H1 (cell line): ENCODE measurements at regions not wholly inside any gene's neighbourhood (a gene's known extent, or its start where the extent isn't known, plus 50 kb on each side); places are given as distances from the start of the nearest gene placed in this dataset.

ENCODE experiments used
- EGR1 ChIP-seq: IDR thresholded peaks from 2 replicates; pipeline ENCODE4 v1.6.1; 2011; ENCODE audit warnings: low read depth, low read length, borderline replicate concordance
- EP300 ChIP-seq, 2 experiments: IDR thresholded peaks; 1 replicate in 1 of 2; 2 replicates in 1 of 2; pipeline ENCODE4 v1.6.1; 2011 to 2012; ENCODE audit warnings: low read depth in 2 of 2, low read length in 2 of 2, mild to moderate bottlenecking in 2 of 2, borderline replicate concordance in 1 of 2, inconsistent platforms in 1 of 2, moderate library complexity in 1 of 2
- GABPA ChIP-seq: IDR thresholded peaks from 2 replicates; pipeline ENCODE4 v1.6.1; 2011; ENCODE audit warnings: mild to moderate bottlenecking, low read length, moderate library complexity, borderline replicate concordance; ENCODE audit not compliant: insufficient read depth
- JUN ChIP-seq: IDR thresholded peaks from 2 replicates; pipeline ENCODE4 v1.6.1; 2011; ENCODE audit warnings: low read depth, mild to moderate bottlenecking, improper control_type of control experiment, low read length
- JUND ChIP-seq: IDR thresholded peaks from 2 replicates; pipeline ENCODE4 v1.6.1; 2011; ENCODE audit warnings: mild to moderate bottlenecking, improper control_type of control experiment, low read length
- KDM1A ChIP-seq: fragments of 200-600, 300-600 bp; sonication (generic); IDR thresholded peaks from 2 replicates; pipeline ENCODE4 v1.7.1; 2016; ENCODE audit warnings: mild to moderate bottlenecking, low read length, borderline replicate concordance
- POLR2A ChIP-seq, 2 experiments: IDR thresholded peaks; 1 replicate in 1 of 2; 2 replicates in 1 of 2; pipeline ENCODE4 v1.6.1; 2011; ENCODE audit warnings: low read depth in 2 of 2, low read length in 2 of 2, mild to moderate bottlenecking in 2 of 2; ENCODE audit errors: control extremely low read depth in 1 of 2
- RNF2 ChIP-seq: fragments of 200-900, 300-1000 bp; sonication (generic); IDR thresholded peaks from 2 replicates; pipeline ENCODE4 v1.7.1; 2016; ENCODE audit warnings: borderline replicate concordance, low read depth, mild to moderate bottlenecking, antibody characterized with exemption, low read length; ENCODE audit not compliant: poor library complexity, severe bottlenecking; ENCODE audit errors: missing control alignments
- RXRA ChIP-seq: IDR thresholded peaks from 2 replicates; pipeline ENCODE4 v1.6.1; 2011; ENCODE audit warnings: low read depth, mild to moderate bottlenecking, low read length, moderate library complexity; ENCODE audit not compliant: insufficient read depth
- SAP30 ChIP-seq: fragments of 300-600 bp; sonication (generic); IDR thresholded peaks from 2 replicates; pipeline ENCODE4 v1.7.1; 2012; ENCODE audit warnings: low read length, moderate library complexity, mild to moderate bottlenecking, inconsistent platforms; ENCODE audit not compliant: insufficient read depth, insufficient replicate concordance
- TF ChIP-seq, protein P1 (sequence below), 3 experiments: IDR thresholded peaks; 1 replicate in 2 of 3; 2 replicates in 1 of 3; pipeline versions ENCODE4 v1.5.1 to v1.6.1; 2011; ENCODE audit warnings: low read length in 3 of 3, mild to moderate bottlenecking in 3 of 3, inconsistent platforms in 2 of 3, low read depth in 1 of 3, moderate library complexity in 1 of 3; ENCODE audit not compliant: insufficient read depth in 1 of 3; ENCODE audit errors: control extremely low read depth in 1 of 3

DNA sequence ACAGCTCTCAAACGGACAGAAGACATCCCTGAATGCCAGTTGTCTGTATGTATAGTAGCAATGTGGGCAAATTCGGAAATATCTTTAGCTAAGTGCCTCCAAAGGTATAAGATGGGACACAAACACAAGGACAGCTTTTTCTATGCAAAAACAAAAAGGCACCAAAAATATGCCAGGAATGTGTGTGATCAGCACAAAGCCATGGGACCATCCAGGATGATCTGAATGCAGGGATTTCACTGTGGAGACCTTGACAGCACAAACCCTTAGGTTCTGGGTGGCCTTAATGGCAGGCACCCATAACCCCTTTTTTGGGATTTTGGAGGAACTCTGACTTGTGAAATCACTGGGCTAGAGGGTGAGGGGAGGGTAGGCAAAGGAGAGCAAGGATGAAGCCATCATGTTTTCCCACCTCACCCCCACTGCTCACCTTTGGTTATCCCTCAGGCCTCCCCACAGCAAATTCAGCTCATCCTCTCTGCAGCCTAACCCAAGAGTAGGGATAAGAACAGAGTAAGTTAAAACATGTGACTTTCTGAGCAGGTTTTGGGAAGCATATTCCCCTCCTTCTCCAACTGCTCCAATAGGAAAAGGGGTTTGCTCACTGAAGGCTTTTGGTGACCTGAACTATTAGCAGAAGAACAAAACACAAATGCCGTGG lies 154.6 kb downstream of the SNX19 start:
- TF ChIP-seq POLR2A (IDR thresholded peaks at IDR 0.05; ENCODE audit: control extremely low read depth in 1 of 2, low read depth in 2 of 2, low read length in 2 of 2) = no peak
- TF ChIP-seq, protein P1, sequence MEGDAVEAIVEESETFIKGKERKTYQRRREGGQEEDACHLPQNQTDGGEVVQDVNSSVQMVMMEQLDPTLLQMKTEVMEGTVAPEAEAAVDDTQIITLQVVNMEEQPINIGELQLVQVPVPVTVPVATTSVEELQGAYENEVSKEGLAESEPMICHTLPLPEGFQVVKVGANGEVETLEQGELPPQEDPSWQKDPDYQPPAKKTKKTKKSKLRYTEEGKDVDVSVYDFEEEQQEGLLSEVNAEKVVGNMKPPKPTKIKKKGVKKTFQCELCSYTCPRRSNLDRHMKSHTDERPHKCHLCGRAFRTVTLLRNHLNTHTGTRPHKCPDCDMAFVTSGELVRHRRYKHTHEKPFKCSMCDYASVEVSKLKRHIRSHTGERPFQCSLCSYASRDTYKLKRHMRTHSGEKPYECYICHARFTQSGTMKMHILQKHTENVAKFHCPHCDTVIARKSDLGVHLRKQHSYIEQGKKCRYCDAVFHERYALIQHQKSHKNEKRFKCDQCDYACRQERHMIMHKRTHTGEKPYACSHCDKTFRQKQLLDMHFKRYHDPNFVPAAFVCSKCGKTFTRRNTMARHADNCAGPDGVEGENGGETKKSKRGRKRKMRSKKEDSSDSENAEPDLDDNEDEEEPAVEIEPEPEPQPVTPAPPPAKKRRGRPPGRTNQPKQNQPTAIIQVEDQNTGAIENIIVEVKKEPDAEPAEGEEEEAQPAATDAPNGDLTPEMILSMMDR (IDR thresholded peaks at IDR 0.05; ENCODE audit: control extremely low read depth in 1 of 3, insufficient read depth in 1 of 3, low read depth in 1 of 3, low read length in 3 of 3) = no peak
- TF ChIP-seq JUND = no peak
- no peak for TF ChIP-seq GABPA
- TF ChIP-seq EGR1 = no peak
- no peak for TF ChIP-seq JUN
- TF ChIP-seq RXRA = no peak
- TF ChIP-seq RNF2 = no peak
- TF ChIP-seq EP300 (IDR thresholded peaks at IDR 0.05; ENCODE audit: borderline replicate concordance in 1 of 2, low read depth in 2 of 2, low read length in 2 of 2) = no peak
- no peak for TF ChIP-seq SAP30
- TF ChIP-seq KDM1A = no peak
